Upper lobe of left lung (tissue), 4 donors: ENCODE measurements at regions not wholly inside any gene's neighbourhood (a gene's known extent, or its start where the extent isn't known, plus 50 kb on each side); places are given as distances from the start of the nearest gene placed in this dataset.

Experiments used
- EP300 ChIP-seq, 4 donors: sonication (generic); formaldehyde crosslinking; IDR thresholded peaks; one replicate each; pipeline ENCODE4 v1.5.1; 2017; ENCODE audit warnings: antibody characterized with exemption in 4 of 4, control low read depth in 2 of 4
- POLR2A ChIP-seq, 4 donors: fragments of 450-650 bp; IDR thresholded peaks; one replicate each; pipeline ENCODE4 v1.5.1; 2016 to 2017; ENCODE audit warnings: antibody characterized with exemption in 4 of 4, mild to moderate bottlenecking in 2 of 4
- POLR2AphosphoS5 ChIP-seq, 2 donors: sonication (generic); formaldehyde crosslinking; IDR thresholded peaks; one replicate each; pipeline ENCODE4 v1.5.1; 2017; ENCODE audit warnings: antibody characterized with exemption in 2 of 2
- TF ChIP-seq, protein P1 (sequence below), 6 experiments: fragments of 450-650 bp in 4 of 6; fragments of 200-600 bp in 2 of 6; sonication (generic) in 2 of 6; IDR thresholded peaks; one replicate each; pipeline ENCODE4 v1.5.1; 2016 to 2019; ENCODE audit warnings: antibody characterized with exemption in 6 of 6

DNA sequence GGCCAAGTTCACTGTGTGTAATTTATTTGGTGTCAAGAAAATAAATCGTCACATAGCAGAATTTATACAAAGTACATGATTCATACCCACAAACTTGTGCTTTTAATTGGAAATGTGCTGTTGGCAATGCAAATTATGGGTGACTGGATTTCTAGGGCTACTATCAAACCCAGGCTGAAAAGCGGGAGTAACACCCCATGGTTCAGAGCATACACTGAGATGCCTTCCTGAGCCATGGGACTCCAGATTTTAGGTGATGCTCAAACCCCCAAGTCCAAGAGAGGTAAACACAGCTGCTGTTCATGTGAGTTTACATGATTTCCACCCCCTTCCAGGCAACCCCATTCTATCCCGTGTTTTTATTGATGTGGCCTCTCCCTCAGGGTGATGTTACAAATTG lies 565.9 kb upstream of the ID2 start:
- TF ChIP-seq, protein P1, sequence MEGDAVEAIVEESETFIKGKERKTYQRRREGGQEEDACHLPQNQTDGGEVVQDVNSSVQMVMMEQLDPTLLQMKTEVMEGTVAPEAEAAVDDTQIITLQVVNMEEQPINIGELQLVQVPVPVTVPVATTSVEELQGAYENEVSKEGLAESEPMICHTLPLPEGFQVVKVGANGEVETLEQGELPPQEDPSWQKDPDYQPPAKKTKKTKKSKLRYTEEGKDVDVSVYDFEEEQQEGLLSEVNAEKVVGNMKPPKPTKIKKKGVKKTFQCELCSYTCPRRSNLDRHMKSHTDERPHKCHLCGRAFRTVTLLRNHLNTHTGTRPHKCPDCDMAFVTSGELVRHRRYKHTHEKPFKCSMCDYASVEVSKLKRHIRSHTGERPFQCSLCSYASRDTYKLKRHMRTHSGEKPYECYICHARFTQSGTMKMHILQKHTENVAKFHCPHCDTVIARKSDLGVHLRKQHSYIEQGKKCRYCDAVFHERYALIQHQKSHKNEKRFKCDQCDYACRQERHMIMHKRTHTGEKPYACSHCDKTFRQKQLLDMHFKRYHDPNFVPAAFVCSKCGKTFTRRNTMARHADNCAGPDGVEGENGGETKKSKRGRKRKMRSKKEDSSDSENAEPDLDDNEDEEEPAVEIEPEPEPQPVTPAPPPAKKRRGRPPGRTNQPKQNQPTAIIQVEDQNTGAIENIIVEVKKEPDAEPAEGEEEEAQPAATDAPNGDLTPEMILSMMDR (IDR thresholded peaks at IDR 0.05): no peak
- TF ChIP-seq EP300 (IDR thresholded peaks at IDR 0.05) (no peak), POLR2AphosphoS5 (IDR thresholded peaks at IDR 0.05) (no peak), POLR2A (IDR thresholded peaks at IDR 0.05) (no peak)
